Neural progenitor cell (in vitro differentiated cells): ENCODE measurements at regions not wholly inside any gene's neighbourhood (a gene's known extent, or its start where the extent isn't known, plus 50 kb on each side); places are given as distances from the start of the nearest gene placed in this dataset.

ENCODE experiments used
- CTCF ChIP-seq: fragments of 200-600 bp; sonication (generic); IDR thresholded peaks from 2 replicates; pipeline ENCODE4 v1.5.1; 2017; ENCODE audit warnings: antibody characterized with exemption, mild to moderate bottlenecking
- EZH2 ChIP-seq: fragments of 200-600 bp; sonication (generic); IDR thresholded peaks from 2 replicates; pipeline ENCODE4 v1.6.1; 2017; ENCODE audit warnings: antibody characterized with exemption, mild to moderate bottlenecking, moderate library complexity

DNA sequence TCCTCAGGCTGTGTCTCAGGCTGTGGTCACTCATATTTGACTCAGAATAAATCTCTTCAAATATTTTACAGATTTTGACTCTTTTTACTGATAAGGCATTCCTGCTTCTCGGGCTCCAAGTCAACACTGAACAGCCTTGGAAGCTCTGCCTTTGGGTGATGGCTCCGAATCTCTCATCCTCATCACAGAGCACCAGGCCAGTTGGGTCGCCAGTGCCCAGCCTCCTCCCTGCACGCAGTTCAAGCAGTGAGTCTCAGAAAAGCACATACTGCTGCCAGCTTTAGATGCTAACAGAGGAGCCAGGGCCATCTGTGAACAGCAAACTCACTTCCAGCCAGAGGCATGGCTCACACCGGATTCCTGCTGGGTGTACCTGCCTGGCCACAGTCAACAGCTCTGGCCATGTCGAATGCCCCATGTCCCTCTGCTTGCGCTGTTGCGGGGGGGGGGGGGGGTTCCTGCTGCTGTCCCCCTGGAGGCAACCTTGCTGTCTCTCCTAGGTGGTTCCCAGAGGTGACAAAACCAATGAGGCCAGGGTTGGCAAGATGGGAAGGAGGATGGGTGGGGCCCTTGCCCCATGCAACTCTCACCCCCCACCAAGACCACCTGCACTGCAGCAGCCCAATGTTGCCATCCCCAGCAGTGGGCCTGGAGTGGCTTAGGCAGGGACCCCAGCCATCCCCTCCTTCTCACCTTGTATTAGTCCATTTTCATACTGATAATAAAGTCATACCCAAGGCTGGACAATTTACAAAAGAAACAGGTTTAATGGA, 248.8 kb downstream of the ERMARD start:
- TF ChIP-seq EZH2, result no peak
- no peak for TF ChIP-seq CTCF
